ENCODE measurements at regions not wholly inside any gene's neighbourhood (a gene's known extent, or its start where the extent isn't known, plus 50 kb on each side); places are given as distances from the start of the nearest gene placed in this dataset.

DNA sequence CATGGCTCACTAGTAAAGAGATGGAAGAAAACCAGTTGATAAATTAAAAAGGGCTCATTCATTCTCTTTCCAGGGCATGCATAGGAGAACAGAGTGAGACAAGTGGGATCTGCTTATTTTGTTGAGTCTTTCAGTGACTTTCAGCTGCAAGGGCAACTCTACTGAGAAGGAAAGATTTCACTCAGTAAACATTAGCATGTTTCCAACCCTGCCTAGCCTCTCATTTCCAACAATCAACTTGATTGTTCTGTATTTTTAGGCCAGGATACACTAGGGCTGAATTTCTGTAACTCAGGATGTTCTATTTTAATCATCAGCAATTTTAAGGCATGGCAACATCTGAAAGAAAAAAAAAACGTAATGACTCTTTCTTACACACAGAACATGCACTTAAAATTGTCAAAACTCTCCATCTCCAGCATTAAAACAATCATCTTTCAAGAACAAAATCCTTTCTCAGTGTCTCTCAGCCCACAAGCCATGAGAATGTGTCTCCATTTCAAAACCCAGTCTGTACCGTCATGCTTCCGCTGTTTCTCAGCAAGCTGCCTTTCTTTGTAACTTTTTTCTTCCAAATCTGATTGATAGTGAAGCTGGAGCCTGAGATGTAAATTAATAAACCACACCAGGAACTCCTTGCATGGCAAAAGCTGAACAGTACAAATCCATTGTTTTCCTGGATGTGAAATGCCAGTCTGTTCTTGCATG, 147.2 kb upstream of the KLF14 start:
- no peak for DNase-seq
- ATAC-seq: no peak
- Mint-ChIP-seq H3K27ac (peak overlapping the region; percentile 10 to 30), H3K4me3 (no peak overlapping the region), H3K4me1 (peaks cover 43% of the 10 kb centered on the region), H3K9me3 (no peaks in the 10 kb centered on the region), H3K27me3 (no peaks in the 10 kb centered on the region)

DNA sequence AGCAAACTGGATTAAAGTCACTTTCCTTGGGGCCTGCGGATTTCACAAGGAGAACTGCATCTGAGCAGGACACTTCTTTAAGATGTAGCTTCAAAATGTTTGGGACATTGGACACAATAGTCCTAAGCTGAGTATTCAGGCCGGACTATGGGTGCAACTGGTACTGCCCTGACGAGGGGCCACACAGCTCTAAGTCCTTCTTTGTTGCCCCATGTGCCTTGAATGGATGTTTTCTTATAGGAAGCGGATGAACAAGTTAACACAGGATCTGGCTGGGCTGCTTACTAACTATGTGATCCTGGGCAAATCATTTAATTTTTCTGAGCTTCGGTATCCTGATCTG, 147.8 kb upstream of the KLF14 start:
- peak overlapping the region in 1 of 2 donors; percentile 20 for H3K27ac Mint-ChIP-seq
- H3K4me3 Mint-ChIP-seq: no peak overlapping the region
- peaks cover 43% of the 10 kb centered on the region for H3K4me1 Mint-ChIP-seq
- H3K27me3 Mint-ChIP-seq: no peaks in the 10 kb centered on the region
- no peak for ATAC-seq
- DNase-seq: no peak
- no peaks in the 10 kb centered on the region for H3K9me3 Mint-ChIP-seq

DNA sequence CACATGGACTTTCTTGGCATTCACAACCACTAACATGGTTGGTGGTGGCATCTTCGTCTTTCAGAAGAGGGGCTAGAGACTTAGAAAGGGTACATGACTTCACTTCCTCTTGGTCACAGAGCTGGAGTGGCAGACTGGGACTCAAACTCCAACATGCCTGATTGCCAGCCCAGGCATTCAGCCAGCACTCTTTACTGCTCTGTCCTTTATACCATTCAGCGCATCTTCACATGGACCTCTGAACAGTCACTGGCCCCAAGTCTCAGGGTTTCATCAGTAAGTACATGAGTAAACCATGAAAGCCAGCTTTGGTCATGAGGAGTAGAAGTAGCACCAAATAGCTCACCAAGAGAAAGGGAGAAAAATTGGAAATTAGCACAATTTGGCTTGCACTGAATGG, 148.4 kb upstream of the KLF14 start:
- H3K4me3 Mint-ChIP-seq: no peak overlapping the region
- H3K4me1 Mint-ChIP-seq: peaks cover 49% of the 10 kb centered on the region
- H3K27ac Mint-ChIP-seq: peak overlapping the region; percentile 78 to 85
- DNase-seq (no peak), ATAC-seq (no peak)
- no peaks in the 10 kb centered on the region for H3K9me3 Mint-ChIP-seq
- H3K27me3 Mint-ChIP-seq: no peaks in the 10 kb centered on the region

DNA sequence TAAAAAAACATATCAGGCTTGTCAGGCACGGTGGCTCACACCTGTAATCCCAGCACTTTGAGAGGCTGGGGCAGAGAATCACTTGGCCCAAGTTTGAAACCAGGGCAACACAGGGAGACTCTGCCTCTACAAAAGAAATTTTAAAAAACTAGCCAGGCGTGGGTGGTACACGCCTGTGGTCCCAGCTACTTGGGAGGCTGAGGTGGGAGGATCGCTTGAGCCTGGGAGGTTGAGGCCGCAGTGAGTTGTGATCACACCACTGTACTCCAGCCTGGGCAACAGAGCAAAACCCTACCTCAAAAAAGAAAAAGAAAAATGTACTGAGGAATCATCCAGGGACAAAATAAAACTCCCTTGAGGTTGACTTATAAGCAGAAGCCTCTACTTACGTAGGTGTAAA, 149.9 kb upstream of the KLF14 start:
- no peaks in the 10 kb centered on the region for H3K27me3 Mint-ChIP-seq
- H3K4me1 Mint-ChIP-seq: peaks cover 57% of the 10 kb centered on the region
- H3K9me3 Mint-ChIP-seq: no peaks in the 10 kb centered on the region
- DNase-seq (no peak), ATAC-seq (no peak)
- no peak overlapping the region for H3K4me3 Mint-ChIP-seq
- peak overlapping the region in 1 of 2 donors; percentile 89 for H3K27ac Mint-ChIP-seq

DNA sequence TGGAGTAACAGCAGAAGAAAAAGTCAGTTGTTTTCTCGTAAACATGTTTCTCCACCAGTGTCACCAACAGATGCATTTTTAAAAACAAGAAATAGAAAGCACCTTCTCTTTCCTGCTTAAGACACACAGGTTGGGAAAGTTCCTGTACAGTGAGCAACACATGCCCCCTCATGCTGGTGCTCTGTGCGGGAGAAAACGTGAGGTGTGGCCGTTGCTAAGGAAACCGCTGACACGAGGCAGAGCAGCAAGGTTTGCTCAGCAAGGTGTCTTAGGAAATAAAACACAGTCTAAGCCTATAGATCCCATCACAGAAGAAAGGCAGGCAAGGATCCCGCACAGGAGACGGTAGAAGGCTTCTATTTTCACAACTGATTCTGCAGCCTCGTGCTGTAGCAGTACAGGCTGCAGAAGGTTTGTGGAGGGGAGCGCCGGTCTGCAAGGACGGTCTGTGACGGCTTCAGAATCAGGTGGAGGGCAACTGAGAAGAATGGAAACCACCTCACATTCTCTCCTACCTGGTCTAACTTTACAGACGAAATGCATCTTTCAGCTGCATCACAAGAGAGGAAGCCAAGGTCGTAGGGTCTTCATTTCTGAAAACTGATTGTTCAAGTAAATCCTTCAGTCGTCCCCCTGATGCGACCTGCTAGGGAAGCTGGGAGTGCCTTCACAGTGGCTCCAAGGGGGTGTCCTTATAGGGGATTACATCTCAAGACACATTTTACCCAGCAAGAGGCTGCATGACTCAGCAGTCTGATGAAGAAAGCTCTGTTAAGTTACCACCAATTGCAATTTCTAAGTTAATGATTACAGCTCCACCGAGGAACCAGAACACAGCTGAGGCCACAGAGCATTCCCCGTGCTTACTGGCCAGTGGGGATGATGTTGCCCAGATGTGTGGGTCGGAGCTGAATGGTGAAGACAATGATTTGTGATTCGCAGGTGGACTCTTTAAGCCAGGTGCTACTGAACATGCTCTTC, 150.7 kb upstream of the KLF14 start:
- Mint-ChIP-seq H3K27ac (peak overlapping the region; percentile 24 to 89), H3K4me1 (peaks cover 55% of the 10 kb centered on the region), H3K9me3 (no peaks in the 10 kb centered on the region), H3K27me3 (no peaks in the 10 kb centered on the region), H3K4me3 (no peak overlapping the region)
- ATAC-seq: no peak
- no peak for DNase-seq

DNA sequence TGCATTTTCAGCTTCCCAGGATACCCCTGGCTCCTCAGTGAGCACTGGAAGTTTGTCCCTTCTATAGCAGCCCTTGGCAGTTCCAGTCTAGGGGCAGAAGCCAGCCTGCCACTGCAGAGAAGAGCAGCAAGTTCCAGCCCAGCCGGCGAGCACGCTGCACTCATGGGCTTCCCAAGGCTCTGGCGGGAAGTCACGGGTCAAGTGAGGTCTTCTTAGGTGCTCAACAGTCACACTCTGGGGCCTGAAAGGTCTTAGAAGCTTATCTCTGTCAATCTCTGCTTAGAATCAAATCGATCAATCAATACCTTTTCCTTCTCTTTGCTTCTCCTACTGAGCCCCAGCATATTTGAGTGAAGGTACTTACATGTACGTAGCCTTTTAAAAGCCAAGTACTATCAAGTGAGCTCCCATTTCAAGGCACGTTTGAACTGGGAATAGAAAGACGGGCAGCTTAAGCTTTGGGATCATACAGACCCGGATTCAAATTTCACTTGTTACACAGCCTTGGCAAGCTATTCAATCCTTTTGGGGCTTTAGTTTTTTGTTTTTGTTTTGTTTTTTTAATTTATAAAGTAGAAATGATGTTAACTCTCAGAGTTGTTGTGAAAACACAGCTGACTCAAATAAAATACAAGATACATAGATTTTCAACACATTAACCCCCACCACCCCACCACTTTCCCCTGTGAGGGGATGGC, 152.6 kb upstream of the KLF14 start:
- Mint-ChIP-seq H3K27me3 (no peaks in the 10 kb centered on the region), H3K4me3 (no peak overlapping the region), H3K9me3 (no peaks in the 10 kb centered on the region), H3K27ac (peak overlapping the region in 1 of 2 donors; percentile 48), H3K4me1 (peaks cover 59% of the 10 kb centered on the region)
- no peak for DNase-seq
- ATAC-seq: no peak

DNA sequence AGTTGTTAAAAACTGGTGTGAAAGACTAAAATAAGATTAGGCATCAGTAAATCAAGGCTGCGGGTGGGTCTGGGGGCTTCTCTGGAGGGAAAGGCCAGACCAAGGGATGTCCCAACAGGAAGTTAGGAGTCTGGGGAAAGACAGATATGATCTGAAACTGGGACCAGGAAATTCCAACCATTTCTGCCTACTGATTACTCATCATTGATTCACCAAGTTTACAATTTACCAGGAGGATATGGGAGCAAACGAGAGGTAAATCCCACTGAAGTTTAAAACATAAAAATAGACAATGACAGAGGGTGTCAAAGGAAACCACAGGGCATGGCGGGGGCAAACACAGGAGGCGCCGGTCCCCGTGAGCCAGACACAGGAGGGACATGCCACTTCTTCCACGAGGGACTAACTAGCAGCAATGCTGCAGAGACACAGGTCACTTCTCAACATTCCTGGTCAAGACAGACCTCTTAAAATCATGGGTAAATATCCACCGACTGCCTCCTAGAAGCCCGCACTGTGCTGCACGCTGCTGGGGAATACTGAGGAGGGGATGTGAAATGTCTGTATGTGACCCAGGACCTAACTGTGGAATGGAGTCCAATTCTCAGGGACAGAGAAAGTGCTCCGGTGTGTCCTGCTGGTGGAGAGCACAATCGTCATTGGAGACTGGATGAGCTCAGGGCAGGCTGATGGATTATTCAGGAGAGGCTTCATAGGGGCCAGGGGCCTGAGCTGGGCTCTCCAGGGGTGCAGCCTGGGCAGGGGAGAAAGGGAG, 153.4 kb upstream of the KLF14 start:
- ATAC-seq: no peak
- no peak for DNase-seq
- Mint-ChIP-seq H3K9me3 (no peaks in the 10 kb centered on the region), H3K27ac (peak overlapping the region; percentile 27 to 91), H3K27me3 (no peaks in the 10 kb centered on the region), H3K4me1 (peaks cover 54% of the 10 kb centered on the region), H3K4me3 (no peak overlapping the region)

GRCh38 chr7:130887957-130888371, 154.0 kb upstream of the KLF14 start:
- Mint-ChIP-seq H3K4me3 (no peak overlapping the region), H3K4me1 (peaks cover 56% of the 10 kb centered on the region)
- ATAC-seq: peak; percentile 33

DNA sequence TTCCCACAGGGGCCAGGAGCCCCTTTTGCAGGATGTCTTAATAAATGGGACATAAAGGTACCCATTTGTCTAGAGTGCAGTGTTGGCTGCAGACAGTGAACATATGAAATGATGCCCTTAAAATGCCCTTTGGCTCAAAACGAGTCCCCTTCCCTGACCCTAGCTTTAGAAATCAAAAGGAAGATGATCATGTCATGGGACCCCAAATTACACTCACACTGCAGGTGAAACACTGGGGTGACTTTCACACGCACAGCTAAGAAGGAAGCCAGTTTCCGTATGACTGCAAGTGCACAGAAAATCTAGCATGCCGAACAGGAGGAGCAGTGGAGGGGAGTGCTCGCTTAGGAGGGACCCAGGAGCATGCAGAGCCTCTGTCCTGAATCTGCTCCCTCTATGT, 154.5 kb upstream of the KLF14 start:
- no peaks in the 10 kb centered on the region for H3K27me3 Mint-ChIP-seq
- ATAC-seq: no peak
- no peaks in the 10 kb centered on the region for H3K9me3 Mint-ChIP-seq
- peak overlapping the region in 1 of 2 donors; percentile 81 for H3K27ac Mint-ChIP-seq
- peaks cover 57% of the 10 kb centered on the region for H3K4me1 Mint-ChIP-seq
- no peak overlapping the region for H3K4me3 Mint-ChIP-seq
- DNase-seq: no peak

More at GRCh38 chr7:130887957-130888371, 154.0 kb upstream of the KLF14 start:
- Mint-ChIP-seq H3K9me3 (no peaks in the 10 kb centered on the region), H3K27ac (peak overlapping the region; percentile 81 to 91), H3K27me3 (no peaks in the 10 kb centered on the region)
- no peak for DNase-seq

DNA sequence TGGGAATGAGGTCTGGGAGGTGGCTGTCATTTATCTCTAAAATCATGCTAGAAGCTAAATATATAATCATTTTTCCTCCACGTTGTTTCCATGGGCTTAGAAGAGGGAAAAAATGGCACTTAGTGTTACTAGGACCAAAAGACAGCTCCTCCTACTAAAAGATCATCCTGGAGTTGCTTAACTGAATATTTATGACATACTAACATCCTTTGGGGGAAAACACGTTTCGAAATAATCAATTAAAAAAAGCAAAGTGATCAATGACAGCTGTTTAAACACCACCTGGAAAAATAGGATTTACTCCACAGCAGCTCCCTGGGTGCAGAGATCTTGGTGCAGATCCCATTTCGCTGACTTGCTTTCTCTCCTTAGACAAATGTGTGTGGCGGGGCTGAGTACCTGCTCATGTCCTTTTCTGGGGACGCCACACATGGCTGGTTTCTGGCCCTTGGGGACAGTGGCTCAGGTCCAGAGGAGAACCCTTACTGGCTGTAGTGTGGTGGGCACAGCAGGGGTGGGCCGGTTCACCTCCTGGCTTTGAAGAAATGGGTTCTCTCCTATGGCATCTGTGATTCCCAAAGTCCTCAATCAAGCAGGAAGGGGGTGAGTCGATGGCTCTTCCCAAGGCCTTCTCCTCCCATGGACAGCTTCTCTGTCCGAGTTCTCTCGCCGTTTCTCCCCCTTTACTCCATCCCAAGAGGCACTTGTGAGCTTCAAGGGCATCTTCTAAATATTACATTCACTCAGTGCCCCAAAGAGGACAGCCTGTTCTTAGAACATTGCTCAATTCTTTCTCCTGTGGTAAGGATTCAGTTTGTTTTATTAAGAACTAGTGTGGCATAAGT, 156.4 kb upstream of the KLF14 start:
- H3K4me1 Mint-ChIP-seq: peaks cover 65% of the 10 kb centered on the region

DNA sequence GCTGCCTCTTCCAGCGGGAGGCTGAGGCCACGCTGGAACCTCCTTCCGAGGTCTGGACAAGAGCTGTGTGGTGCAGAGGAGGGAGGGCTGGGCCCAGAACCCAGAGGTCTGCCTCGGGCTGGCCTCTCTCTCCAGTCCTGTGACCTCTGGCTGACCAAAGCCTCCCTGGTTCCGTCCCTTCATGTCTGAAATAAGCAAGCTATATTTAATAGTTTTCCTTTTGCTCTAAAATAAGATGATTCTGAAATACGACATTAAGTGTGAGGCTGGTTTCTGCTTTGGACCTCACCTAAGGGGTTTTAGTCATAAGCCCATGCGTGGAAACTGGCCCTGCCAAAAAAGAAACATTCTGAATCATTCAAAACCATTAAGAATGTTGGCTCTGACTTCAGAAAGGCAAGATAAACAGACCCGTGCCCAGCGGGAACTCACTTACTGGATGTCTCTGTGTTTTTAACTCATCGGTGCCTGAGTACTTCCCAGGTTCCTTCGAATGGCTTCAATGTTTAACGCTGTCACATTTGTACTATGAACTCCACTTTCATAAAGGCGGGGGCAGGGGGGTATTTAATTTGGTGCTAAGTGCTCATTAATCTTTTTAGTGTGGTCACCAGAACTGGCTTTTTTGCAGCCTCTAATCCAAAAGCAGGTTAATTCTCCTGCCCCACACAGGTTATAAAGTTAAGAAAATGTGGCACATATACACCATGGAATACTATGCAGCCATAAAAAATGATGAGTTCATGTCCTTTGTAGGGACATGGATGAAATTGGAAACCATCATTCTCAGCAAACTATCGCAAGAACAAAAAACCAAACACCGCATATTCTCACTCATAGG, 157.5 kb upstream of the KLF14 start:
- DNase-seq: no peak
- H3K9me3 Mint-ChIP-seq: no peaks in the 10 kb centered on the region
- no peaks in the 10 kb centered on the region for H3K27me3 Mint-ChIP-seq
- H3K27ac Mint-ChIP-seq: peak overlapping the region in 1 of 2 donors; percentile 34
- no peak overlapping the region for H3K4me3 Mint-ChIP-seq
- H3K4me1 Mint-ChIP-seq: peaks cover 74% of the 10 kb centered on the region
- ATAC-seq: no peak

More for the DNA sequence above, 156.4 kb upstream of the KLF14 start:
- Mint-ChIP-seq H3K4me3 (no peak overlapping the region), H3K27me3 (no peaks in the 10 kb centered on the region), H3K27ac (no peak overlapping the region), H3K9me3 (no peaks in the 10 kb centered on the region)
- ATAC-seq (no peak), DNase-seq (no peak)

DNA sequence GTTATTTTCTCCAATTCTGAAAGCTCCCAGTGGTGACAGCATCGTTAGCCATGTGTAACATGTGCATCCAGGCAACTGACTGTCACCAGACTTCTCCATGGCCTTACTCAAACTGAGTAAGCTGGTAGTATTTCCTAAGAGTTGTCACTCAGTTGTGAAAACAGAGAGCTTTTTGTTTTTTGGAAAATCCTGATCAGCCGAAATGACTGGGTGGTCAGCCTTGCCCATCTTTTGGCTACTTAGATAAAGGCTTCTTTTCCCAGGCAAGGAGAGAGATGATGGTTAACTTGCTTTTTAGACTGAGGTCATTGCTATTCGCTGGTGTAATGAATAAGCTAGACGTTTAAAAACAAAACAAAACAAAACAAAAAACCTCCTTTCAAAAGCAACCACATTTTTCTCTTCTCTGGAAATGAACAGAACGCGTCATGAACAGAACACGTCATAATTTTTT, 159.5 kb upstream of the KLF14 start:
- Mint-ChIP-seq H3K27ac (peak overlapping the region; percentile 35 to 93), H3K4me3 (no peak overlapping the region)
- no peak for DNase-seq

GRCh38 chr7:130894146-130894908, 160.3 kb upstream of the KLF14 start:
- no peaks in the 10 kb centered on the region for H3K27me3 Mint-ChIP-seq
- no peaks in the 10 kb centered on the region for H3K9me3 Mint-ChIP-seq
- H3K27ac Mint-ChIP-seq: peak overlapping the region; percentile 93 to 97
- peak overlapping the region in 1 of 2 donors; percentile 38 for H3K4me3 Mint-ChIP-seq
- peaks cover 82% of the 10 kb centered on the region for H3K4me1 Mint-ChIP-seq
- DNase-seq (no peak), ATAC-seq (peak; percentile 22)

More for the DNA sequence above, 159.5 kb upstream of the KLF14 start:
- Mint-ChIP-seq H3K9me3 (no peaks in the 10 kb centered on the region), H3K27me3 (no peaks in the 10 kb centered on the region), H3K4me1 (peaks cover 78% of the 10 kb centered on the region)
- no peak for ATAC-seq
